Fibroblast of pulmonary artery (primary cell): ENCODE measurements at regions not wholly inside any gene's neighbourhood (a gene's known extent, or its start where the extent isn't known, plus 50 kb on each side); places are given as distances from the start of the nearest gene placed in this dataset.

Experiments
- DNase-seq: peaks from one replicate; pipeline ENCODE4 v3.0.0-alpha.2; 2010; ENCODE audit warnings: low read depth
- H3K4me3 ChIP-seq: replicated peaks from 2 replicates; pipeline ENCODE4 v1.5.1; 2011; ENCODE audit warnings: low read depth, mild to moderate bottlenecking, control low read depth, low read length, moderate library complexity
- CTCF ChIP-seq: IDR thresholded peaks from 2 replicates; pipeline ENCODE4 v1.5.1; 2011; ENCODE audit warnings: mild to moderate bottlenecking, control low read depth, low read length, inconsistent platforms; ENCODE audit errors: missing control alignments

GRCh38 chr15:93986400-93986984 lies 244.9 kb upstream of the MCTP2 start:
- H3K4me3 ChIP-seq: no peak overlapping the region
- DNase-seq: no peak
- TF ChIP-seq CTCF: no peak

- H3K4me3 ChIP-seq: no peak overlapping the region
- no peak for TF ChIP-seq CTCF
- DNase-seq: no peak
Measured at GRCh38 chr15:93985925-93986324, 245.4 kb upstream of the MCTP2 start.

GRCh38 chr15:93985176-93985575 lies 246.2 kb upstream of the MCTP2 start:
- no peak for TF ChIP-seq CTCF
- no peak for DNase-seq
- H3K4me3 ChIP-seq: no peak overlapping the region

- no peak for DNase-seq
- no peak for TF ChIP-seq CTCF
- no peak overlapping the region for H3K4me3 ChIP-seq
Measured at GRCh38 chr15:93983526-93983925, 247.8 kb upstream of the MCTP2 start.

GRCh38 chr15:93982226-93982727 lies 249.1 kb upstream of the MCTP2 start:
- H3K4me3 ChIP-seq: no peak overlapping the region
- no peak for DNase-seq
- no peak for TF ChIP-seq CTCF

- no peak for TF ChIP-seq CTCF
- no peak overlapping the region for H3K4me3 ChIP-seq
- DNase-seq: no peak
Measured at GRCh38 chr15:93981706-93982105, 249.7 kb upstream of the MCTP2 start.

- no peak for TF ChIP-seq CTCF
- DNase-seq: no peak
- no peak overlapping the region for H3K4me3 ChIP-seq
Measured at GRCh38 chr15:93980261-93980911, 251.0 kb upstream of the MCTP2 start.
